ENCODE measurements at regions not wholly inside any gene's neighbourhood (a gene's known extent, or its start where the extent isn't known, plus 50 kb on each side); places are given as distances from the start of the nearest gene placed in this dataset.

- H3K4me1 ChIP-seq (ENCODE audit: control extremely low read depth in 1 of 4, control insufficient read depth in 4 of 4, insufficient read depth in 4 of 4, low read length in 3 of 4), result no peaks in the 10 kb centered on the region
- H3K27ac ChIP-seq (ENCODE audit: insufficient read depth in 1 of 2, low read depth in 1 of 2, low read length in 2 of 2, poor library complexity in 1 of 2, severe bottlenecking in 2 of 2), result no peak overlapping the region
- DNase-seq, result no peak
- H3K9me3 ChIP-seq (ENCODE audit: control extremely low read depth in 1 of 5, control insufficient read depth in 4 of 5, insufficient read depth in 2 of 5, low read depth in 1 of 5, low read length in 4 of 5), result no peaks in the 10 kb centered on the region
- peaks cover 0 to 8% (median 2%) of the 10 kb centered on the region in 5 experiments for H3K27me3 ChIP-seq (replicated peaks in 2 of 5; ENCODE audit: control insufficient read depth in 4 of 5, insufficient read depth in 5 of 5, low read length in 4 of 5)
- H3K36me3 ChIP-seq (ENCODE audit: control insufficient read depth in 4 of 4, insufficient read depth in 4 of 4, low read length in 3 of 4), result no peaks in the 10 kb centered on the region
- ChIA-PET CTCF (no interaction called here), POLR2A (no interaction called here)
- H3K4me3 ChIP-seq (ENCODE audit: control insufficient read depth in 1 of 7, extremely low read depth in 1 of 7, insufficient read depth in 4 of 7, low read depth in 2 of 7, low read length in 6 of 7), result no peak overlapping the region
- 85% methylated on average over 12 of the region's 16 CpGs for WGBS (ENCODE audit: insufficient coverage)
Measured at GRCh38 chr20:61052195-61052750, 199.8 kb upstream of the CDH4 start.

- ChIA-PET CTCF (no interaction called here), POLR2A (no interaction called here)
- Histone ChIP-seq H3K36me3 (ENCODE audit: control insufficient read depth in 4 of 4, insufficient read depth in 4 of 4, low read length in 3 of 4) (no peaks in the 10 kb centered on the region), H3K9me3 (ENCODE audit: control extremely low read depth in 1 of 5, control insufficient read depth in 4 of 5, insufficient read depth in 2 of 5, low read depth in 1 of 5, low read length in 4 of 5) (no peaks in the 10 kb centered on the region), H3K27ac (ENCODE audit: insufficient read depth in 1 of 2, low read depth in 1 of 2, low read length in 2 of 2, poor library complexity in 1 of 2, severe bottlenecking in 2 of 2) (no peak overlapping the region), H3K27me3 (replicated peaks in 2 of 5; ENCODE audit: control insufficient read depth in 4 of 5, insufficient read depth in 5 of 5, low read length in 4 of 5) (peaks cover 0 to 8% (median 2%) of the 10 kb centered on the region in 5 experiments), H3K4me1 (ENCODE audit: control extremely low read depth in 1 of 4, control insufficient read depth in 4 of 4, insufficient read depth in 4 of 4, low read length in 3 of 4) (no peaks in the 10 kb centered on the region), H3K4me3 (ENCODE audit: control insufficient read depth in 1 of 7, extremely low read depth in 1 of 7, insufficient read depth in 4 of 7, low read depth in 2 of 7, low read length in 6 of 7) (no peak overlapping the region)
- no peak for DNase-seq
- 82% methylated on average over 5 of the region's 13 CpGs for WGBS (ENCODE audit: insufficient coverage)
Measured at GRCh38 chr20:61052776-61053442, 199.2 kb upstream of the CDH4 start.

GRCh38 chr20:61053487-61053886 is 198.6 kb upstream of the CDH4 start:
- 97% methylated on average over 3 of the region's 4 CpGs for whole genome bisulfite sequencing (ENCODE audit: insufficient coverage)

GRCh38 chr20:61053889-61054288 is 198.2 kb upstream of the CDH4 start:
- DNase-seq, result no peak
- 49% methylated on average over 7 of the region's 7 CpGs for WGBS (ENCODE audit: insufficient coverage)

More at GRCh38 chr20:61053487-61053886, 198.6 kb upstream of the CDH4 start:
- Histone ChIP-seq H3K36me3 (ENCODE audit: control insufficient read depth in 4 of 4, insufficient read depth in 4 of 4, low read length in 3 of 4) (no peaks in the 10 kb centered on the region), H3K27me3 (replicated peaks in 2 of 5; ENCODE audit: control insufficient read depth in 4 of 5, insufficient read depth in 5 of 5, low read length in 4 of 5) (peaks cover 0 to 8% (median 2%) of the 10 kb centered on the region in 5 experiments), H3K9me3 (ENCODE audit: control extremely low read depth in 1 of 5, control insufficient read depth in 4 of 5, insufficient read depth in 2 of 5, low read depth in 1 of 5, low read length in 4 of 5) (no peaks in the 10 kb centered on the region), H3K27ac (ENCODE audit: insufficient read depth in 1 of 2, low read depth in 1 of 2, low read length in 2 of 2, poor library complexity in 1 of 2, severe bottlenecking in 2 of 2) (no peak overlapping the region), H3K4me3 (ENCODE audit: control insufficient read depth in 1 of 7, extremely low read depth in 1 of 7, insufficient read depth in 4 of 7, low read depth in 2 of 7, low read length in 6 of 7) (no peak overlapping the region), H3K4me1 (ENCODE audit: control extremely low read depth in 1 of 4, control insufficient read depth in 4 of 4, insufficient read depth in 4 of 4, low read length in 3 of 4) (no peaks in the 10 kb centered on the region)
- ChIA-PET POLR2A (no interaction called here), CTCF (no interaction called here)
- no peak for DNase-seq

GRCh38 chr20:61054411-61054810 is 197.7 kb upstream of the CDH4 start:
- 93% methylated on average over 8 of the region's 9 CpGs for WGBS (ENCODE audit: insufficient coverage)
- Histone ChIP-seq H3K9me3 (ENCODE audit: control extremely low read depth in 1 of 5, control insufficient read depth in 4 of 5, insufficient read depth in 2 of 5, low read depth in 1 of 5, low read length in 4 of 5) (no peaks in the 10 kb centered on the region), H3K4me1 (ENCODE audit: control extremely low read depth in 1 of 4, control insufficient read depth in 4 of 4, insufficient read depth in 4 of 4, low read length in 3 of 4) (no peaks in the 10 kb centered on the region), H3K36me3 (ENCODE audit: control insufficient read depth in 4 of 4, insufficient read depth in 4 of 4, low read length in 3 of 4) (no peaks in the 10 kb centered on the region), H3K27me3 (replicated peaks in 2 of 5; ENCODE audit: control insufficient read depth in 4 of 5, insufficient read depth in 5 of 5, low read length in 4 of 5) (peaks cover 0 to 8% (median 2%) of the 10 kb centered on the region in 5 experiments), H3K4me3 (ENCODE audit: control insufficient read depth in 1 of 7, extremely low read depth in 1 of 7, insufficient read depth in 4 of 7, low read depth in 2 of 7, low read length in 6 of 7) (no peak overlapping the region), H3K27ac (ENCODE audit: insufficient read depth in 1 of 2, low read depth in 1 of 2, low read length in 2 of 2, poor library complexity in 1 of 2, severe bottlenecking in 2 of 2) (no peak overlapping the region)
- POLR2A ChIA-PET, result no interaction called here
- CTCF ChIA-PET, result no interaction called here
- DNase-seq, result no peak

More at GRCh38 chr20:61053889-61054288, 198.2 kb upstream of the CDH4 start:
- H3K27ac ChIP-seq (ENCODE audit: insufficient read depth in 1 of 2, low read depth in 1 of 2, low read length in 2 of 2, poor library complexity in 1 of 2, severe bottlenecking in 2 of 2), result no peak overlapping the region
- POLR2A ChIA-PET, result no interaction called here
- H3K36me3 ChIP-seq (ENCODE audit: control insufficient read depth in 4 of 4, insufficient read depth in 4 of 4, low read length in 3 of 4), result no peaks in the 10 kb centered on the region
- no peaks in the 10 kb centered on the region for H3K9me3 ChIP-seq (ENCODE audit: control extremely low read depth in 1 of 5, control insufficient read depth in 4 of 5, insufficient read depth in 2 of 5, low read depth in 1 of 5, low read length in 4 of 5)
- no peaks in the 10 kb centered on the region for H3K4me1 ChIP-seq (ENCODE audit: control extremely low read depth in 1 of 4, control insufficient read depth in 4 of 4, insufficient read depth in 4 of 4, low read length in 3 of 4)
- no peak overlapping the region for H3K4me3 ChIP-seq (ENCODE audit: control insufficient read depth in 1 of 7, extremely low read depth in 1 of 7, insufficient read depth in 4 of 7, low read depth in 2 of 7, low read length in 6 of 7)
- peaks cover 0 to 8% (median 2%) of the 10 kb centered on the region in 5 experiments for H3K27me3 ChIP-seq (replicated peaks in 2 of 5; ENCODE audit: control insufficient read depth in 4 of 5, insufficient read depth in 5 of 5, low read length in 4 of 5)
- CTCF ChIA-PET, result no interaction called here

- H3K27me3 ChIP-seq (replicated peaks in 2 of 5; ENCODE audit: control insufficient read depth in 4 of 5, insufficient read depth in 5 of 5, low read length in 4 of 5), result peaks cover 0 to 8% (median 2%) of the 10 kb centered on the region in 5 experiments
- ChIA-PET CTCF (no interaction called here), POLR2A (no interaction called here)
- no peak overlapping the region for H3K27ac ChIP-seq (ENCODE audit: insufficient read depth in 1 of 2, low read depth in 1 of 2, low read length in 2 of 2, poor library complexity in 1 of 2, severe bottlenecking in 2 of 2)
- no peaks in the 10 kb centered on the region for H3K9me3 ChIP-seq (ENCODE audit: control extremely low read depth in 1 of 5, control insufficient read depth in 4 of 5, insufficient read depth in 2 of 5, low read depth in 1 of 5, low read length in 4 of 5)
- H3K36me3 ChIP-seq (ENCODE audit: control insufficient read depth in 4 of 4, insufficient read depth in 4 of 4, low read length in 3 of 4), result no peaks in the 10 kb centered on the region
- 89% methylated on average over 11 of the region's 14 CpGs for WGBS (ENCODE audit: insufficient coverage)
- DNase-seq, result no peak
- H3K4me3 ChIP-seq (ENCODE audit: control insufficient read depth in 1 of 7, extremely low read depth in 1 of 7, insufficient read depth in 4 of 7, low read depth in 2 of 7, low read length in 6 of 7), result no peak overlapping the region
- H3K4me1 ChIP-seq (ENCODE audit: control extremely low read depth in 1 of 4, control insufficient read depth in 4 of 4, insufficient read depth in 4 of 4, low read length in 3 of 4), result no peaks in the 10 kb centered on the region
Measured at GRCh38 chr20:61055180-61056010, 196.7 kb upstream of the CDH4 start.

GRCh38 chr20:61056116-61056515 is 195.9 kb upstream of the CDH4 start:
- Histone ChIP-seq H3K27ac (ENCODE audit: insufficient read depth in 1 of 2, low read depth in 1 of 2, low read length in 2 of 2, poor library complexity in 1 of 2, severe bottlenecking in 2 of 2) (no peak overlapping the region), H3K4me1 (ENCODE audit: control extremely low read depth in 1 of 4, control insufficient read depth in 4 of 4, insufficient read depth in 4 of 4, low read length in 3 of 4) (no peaks in the 10 kb centered on the region), H3K4me3 (ENCODE audit: control insufficient read depth in 1 of 7, extremely low read depth in 1 of 7, insufficient read depth in 4 of 7, low read depth in 2 of 7, low read length in 6 of 7) (no peak overlapping the region), H3K9me3 (ENCODE audit: control extremely low read depth in 1 of 5, control insufficient read depth in 4 of 5, insufficient read depth in 2 of 5, low read depth in 1 of 5, low read length in 4 of 5) (peaks cover 0 to under 1% (median 0%) of the 10 kb centered on the region in 5 experiments), H3K36me3 (ENCODE audit: control insufficient read depth in 4 of 4, insufficient read depth in 4 of 4, low read length in 3 of 4) (no peaks in the 10 kb centered on the region), H3K27me3 (replicated peaks in 2 of 5; ENCODE audit: control insufficient read depth in 4 of 5, insufficient read depth in 5 of 5, low read length in 4 of 5) (peaks cover 0 to 8% (median 2%) of the 10 kb centered on the region in 5 experiments)
- 92% methylated on average over 10 of the region's 10 CpGs for WGBS (ENCODE audit: insufficient coverage)
- no peak for DNase-seq
- ChIA-PET POLR2A (no interaction called here), CTCF (no interaction called here)

All from common myeloid progenitor, CD34-positive (primary cell).